RPMI8226 (cell line): ENCODE measurements at regions not wholly inside any gene's neighbourhood (a gene's known extent, or its start where the extent isn't known, plus 50 kb on each side); places are given as distances from the start of the nearest gene placed in this dataset.
"Not testable (repeated sequence)": the region's sequence is repeated elsewhere in the genome, so short reads cannot be mapped to it uniquely, and the experiment has no call there.

Source experiments
- DNase-seq: peaks from one replicate; pipeline ENCODE4 v3.0.0-alpha.2; 2015

DNA sequence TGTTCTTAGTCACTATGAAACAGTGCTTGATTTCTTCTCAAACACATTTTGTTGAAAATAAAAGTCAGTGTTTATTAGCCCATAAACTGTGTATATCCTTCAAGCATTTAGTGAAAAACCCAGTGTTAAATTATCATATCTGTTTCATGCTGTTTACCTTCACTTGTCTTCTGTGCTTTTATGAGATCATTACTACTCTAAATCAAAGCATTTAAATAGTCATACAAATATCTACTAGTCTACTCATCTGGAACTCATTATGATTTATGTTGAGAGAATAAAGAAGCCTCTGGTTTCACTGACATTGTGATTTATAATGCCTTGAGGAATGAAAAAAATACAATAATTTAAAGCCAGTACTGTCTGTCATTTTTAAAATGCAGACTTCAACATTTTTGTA, 366.5 kb downstream of the SLCO4C1 start:
- no peak for DNase-seq

DNA sequence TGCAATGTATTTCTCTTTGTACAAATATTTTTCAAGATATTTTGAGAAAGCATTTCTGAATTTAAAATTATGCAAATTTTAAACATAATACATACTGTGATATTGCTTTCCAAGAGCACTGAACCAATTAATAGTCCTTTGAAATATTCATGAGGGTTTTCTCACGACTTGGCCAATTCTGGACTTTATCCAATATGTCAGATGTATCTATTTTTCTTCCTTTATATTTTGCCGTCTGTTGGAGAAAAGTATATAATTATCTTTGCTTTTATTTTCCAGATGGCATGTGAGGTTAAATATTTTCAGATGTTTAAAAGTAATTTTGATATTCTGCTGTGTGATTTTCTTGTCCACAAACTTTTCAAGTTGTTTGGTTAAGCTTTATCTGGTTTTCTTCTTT, 378.9 kb downstream of the SLCO4C1 start:
- DNase-seq, result no peak

DNA sequence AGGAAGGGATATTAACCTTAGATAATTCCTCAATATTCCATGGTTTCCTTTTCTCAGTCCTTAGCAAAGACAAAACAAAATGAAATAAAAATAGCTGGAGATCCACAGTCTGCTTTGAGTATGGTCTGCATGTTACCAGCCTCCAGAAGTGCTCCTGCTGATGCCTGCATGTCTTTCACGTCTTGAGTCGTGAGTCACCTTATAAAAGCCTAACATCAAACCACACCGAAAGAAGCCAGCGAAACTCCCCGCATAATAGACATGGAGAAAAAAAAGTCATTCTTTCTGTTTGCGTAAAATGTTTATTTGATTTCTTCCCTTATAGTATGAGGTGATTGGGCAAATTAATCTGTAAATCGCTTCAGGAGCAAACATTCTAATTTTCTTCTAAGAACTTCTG, 380.5 kb downstream of the SLCO4C1 start:
- peak; percentile 20 for DNase-seq

DNA sequence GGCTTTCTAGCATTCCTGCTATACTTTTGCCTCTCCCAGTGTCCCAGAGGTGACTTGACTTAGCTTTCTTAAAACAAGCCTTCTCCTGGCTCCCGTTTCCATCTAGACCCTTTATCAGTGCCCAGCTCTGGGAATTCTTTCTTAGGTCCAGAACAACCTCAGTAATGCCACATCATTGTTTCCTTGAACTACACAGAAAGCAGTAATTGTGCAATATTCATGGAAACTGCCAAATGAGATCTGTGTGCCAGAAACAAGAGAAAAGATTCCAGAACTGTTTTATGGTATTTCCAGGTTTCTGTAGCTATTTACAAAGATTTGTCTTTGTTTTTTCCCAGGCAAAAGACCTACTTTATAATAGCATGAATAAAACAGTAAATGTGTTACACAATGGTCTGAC, 391.3 kb downstream of the SLCO4C1 start:
- no peak for DNase-seq

DNA sequence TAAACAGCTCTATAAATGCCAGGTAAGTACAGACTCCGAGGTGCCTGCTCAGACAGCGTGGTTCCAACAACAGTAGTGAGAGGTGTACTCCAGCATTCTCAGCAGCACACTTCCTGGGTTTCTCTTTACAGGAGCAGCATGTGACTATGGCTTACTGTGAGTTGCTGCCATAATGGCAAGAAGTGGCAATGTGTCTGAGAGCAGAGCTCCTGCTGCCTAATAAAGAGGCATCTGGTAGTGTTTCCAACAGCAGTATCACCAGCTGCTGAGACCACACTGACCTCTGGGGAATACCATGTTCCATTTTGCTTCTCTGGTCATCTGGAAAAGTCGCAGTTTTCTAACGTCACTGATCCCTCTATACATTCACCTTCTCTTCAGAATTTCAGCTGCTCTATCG, 398.2 kb downstream of the SLCO4C1 start:
- peak; percentile 41 for DNase-seq

DNA sequence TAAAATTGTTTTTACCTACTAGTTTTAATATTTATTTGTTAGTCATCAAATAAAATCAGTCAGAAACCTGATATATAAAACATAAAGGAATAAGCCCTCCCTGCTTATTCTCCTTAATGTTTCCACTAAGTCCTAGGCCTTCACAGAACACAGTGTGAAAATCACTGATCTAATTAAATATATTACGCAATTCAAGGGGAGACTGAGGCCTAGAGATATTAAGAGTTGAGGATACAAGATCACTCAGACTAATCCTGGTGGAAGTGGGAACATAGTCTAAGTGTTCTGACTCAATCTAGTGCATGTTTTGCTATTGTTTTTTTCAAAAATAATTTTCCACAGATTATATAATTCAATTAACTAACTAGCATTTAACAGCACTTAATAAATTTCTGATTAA, 401.1 kb downstream of the SLCO4C1 start:
- no peak for DNase-seq

DNA sequence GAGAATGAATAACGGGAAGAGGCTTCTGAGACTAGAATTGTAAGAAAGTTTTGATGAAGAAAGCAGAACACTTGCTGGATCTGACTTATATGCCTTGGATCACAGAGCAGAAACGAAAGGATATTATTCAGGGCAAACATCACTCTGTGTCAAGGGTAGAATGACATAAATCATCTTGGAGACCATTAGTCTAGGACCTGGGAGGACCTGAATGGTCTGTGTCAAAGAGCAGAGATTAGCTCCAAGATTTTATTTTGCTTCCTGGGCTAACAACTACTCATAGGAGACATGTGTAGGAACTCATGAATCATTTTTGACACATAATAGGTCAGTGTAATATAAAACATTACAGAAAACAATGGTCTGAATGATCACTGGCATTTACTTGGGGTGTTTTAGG, 417.9 kb downstream of the SLCO4C1 start:
- no peak for DNase-seq

DNA sequence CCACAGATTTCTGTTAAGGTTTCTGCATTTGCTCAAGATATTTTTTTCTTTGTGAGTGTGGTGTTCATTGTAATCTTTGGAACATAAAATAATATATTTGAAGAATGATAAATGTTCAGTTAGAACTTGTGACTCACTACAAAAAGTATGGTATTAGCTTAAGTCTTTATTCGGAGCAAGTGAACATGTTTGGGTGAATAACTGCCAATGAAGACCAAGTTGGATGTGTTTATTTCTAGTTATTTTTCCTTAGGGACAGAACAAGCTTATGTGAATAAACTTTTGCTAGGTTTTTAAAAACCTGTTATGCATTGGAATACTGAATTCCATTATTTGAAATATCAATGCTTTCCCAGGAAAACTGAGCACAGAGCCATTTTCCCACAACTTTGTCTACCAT, 418.6 kb downstream of the SLCO4C1 start:
- no peak for DNase-seq

DNA sequence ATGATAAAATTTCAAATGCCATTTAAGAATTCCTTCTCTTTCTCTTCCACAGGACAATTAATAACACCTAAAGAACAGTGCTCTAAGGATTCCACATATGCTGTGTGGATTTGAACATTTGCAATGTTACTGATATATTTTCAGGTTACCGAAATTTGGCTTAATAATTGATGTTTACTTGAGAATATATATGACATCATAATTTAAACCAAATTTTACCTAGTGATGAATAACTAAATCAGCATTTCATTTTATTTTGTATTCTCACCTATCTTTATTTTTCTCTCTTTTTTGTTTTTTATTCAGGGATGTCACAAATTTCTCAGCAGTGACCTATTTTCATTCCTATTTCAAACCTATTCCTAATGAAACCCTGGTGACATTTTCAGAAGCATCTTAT, 429.6 kb downstream of the SLCO4C1 start:
- DNase-seq, result no peak

DNA sequence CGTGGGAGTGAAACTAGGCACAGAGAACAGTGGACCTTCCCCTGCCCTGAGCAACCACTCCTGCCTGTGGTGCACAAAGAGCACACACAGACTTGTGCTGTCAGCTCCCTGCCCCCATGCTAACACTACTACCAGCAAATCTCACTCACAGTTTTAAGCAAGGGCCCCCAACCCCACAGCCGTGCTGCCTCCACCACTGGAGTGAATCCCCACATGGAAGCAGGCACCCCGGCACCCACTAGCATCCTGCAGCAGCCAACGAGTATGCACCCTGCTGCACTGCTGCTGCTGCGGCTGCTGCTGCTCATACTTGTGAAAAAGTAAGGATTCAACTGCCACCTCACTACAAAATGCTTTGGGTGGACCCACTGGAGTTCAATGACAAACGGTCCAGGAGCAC, 435.5 kb downstream of the SLCO4C1 start:
- DNase-seq, result no peak

DNA sequence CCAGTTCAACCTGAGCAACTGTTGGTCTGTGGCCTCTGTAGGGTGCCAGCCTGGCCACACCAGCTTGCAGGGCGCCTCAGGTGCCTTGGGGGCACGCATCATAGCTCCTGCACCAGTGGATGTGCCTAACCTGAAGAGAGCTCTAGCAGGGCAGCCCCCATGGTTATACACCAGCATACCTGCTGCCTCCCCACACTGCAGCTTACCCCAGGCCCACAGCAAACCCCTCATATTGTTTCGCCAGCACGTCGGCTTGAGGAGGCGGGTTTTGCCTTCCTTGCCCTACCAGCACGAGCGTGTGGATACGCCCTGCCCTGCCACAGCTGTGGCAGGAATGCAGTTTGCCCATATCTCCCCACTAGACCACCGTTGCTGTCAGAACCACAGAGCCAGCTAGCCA, 435.9 kb downstream of the SLCO4C1 start:
- DNase-seq, result no peak

DNA sequence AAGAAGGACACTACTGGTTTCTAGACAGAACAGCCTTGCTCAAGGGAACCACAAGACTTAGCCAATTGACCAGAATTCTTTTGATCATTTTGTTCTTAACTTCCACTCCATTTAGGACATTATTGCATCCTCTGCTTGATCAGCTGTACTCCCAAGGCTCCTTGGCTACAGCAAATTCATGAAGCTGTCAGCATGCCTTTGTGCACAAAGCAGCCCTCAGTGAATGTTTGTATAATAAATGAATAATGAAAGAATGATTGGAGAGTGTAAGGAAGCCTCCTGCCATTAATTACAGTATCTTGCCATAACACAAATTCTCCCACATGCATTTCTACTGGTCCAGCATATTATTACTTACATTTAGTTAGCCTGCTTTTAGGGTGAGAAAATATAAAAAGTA, 449.6 kb downstream of the SLCO4C1 start:
- no peak for DNase-seq

DNA sequence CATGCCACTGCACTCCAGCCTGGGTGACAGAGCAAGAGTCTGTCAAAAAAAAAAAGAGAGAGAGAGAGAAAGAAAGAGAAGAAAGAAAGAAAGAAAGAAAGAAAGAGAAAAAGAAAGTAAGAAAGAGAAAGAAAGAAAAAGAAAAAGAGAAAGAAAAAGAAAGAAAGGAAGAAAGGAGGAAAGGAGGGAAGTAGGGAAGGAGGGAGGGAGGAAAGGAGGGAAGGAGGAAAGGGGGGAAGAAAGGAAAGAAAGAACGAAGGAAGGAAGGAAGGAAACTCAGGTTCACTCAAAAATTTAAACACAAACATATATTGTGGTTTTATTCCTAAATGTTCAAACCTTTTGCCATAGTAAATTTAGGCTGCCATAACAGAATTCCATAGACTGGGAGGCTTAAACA, 453.0 kb downstream of the SLCO4C1 start:
- DNase-seq, result no peak

DNA sequence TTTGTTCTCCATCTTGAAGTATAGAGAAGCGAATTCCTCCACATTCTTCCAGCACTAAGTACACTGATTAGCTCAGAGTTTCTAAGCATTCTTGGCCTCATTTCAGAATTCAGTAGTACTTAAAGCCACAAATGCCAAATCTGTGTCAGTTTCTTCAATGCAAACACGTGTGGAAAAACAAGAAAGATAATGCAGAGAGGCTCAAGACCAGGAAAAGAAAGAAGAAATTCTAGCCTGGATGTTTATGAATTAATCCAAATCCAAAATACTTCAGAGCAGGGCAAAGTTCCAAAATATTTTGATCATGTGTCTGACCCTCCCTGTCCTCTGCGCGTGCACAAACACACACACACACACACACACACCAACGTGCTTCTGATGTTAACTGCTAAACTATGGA, 457.6 kb downstream of the SLCO4C1 start:
- DNase-seq, result no peak

DNA sequence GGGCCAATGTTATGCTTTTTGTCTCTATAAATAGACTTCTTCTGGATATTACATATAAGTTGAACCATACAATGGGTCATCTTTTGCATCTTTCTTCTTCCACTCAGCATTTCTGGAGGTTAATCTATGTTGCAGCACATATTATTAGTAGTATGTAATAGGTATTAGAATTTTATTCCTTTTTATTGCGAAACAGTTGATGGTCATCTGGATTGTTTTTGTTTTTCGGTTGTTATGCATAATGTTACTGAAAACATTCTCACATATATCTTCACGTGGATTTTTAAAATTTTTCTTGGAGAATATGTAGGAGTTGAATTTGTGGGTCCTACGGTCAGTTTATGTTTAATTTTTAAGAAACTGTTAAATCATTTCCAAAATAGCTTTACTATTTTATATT, 466.8 kb downstream of the SLCO4C1 start:
- no peak for DNase-seq

DNA sequence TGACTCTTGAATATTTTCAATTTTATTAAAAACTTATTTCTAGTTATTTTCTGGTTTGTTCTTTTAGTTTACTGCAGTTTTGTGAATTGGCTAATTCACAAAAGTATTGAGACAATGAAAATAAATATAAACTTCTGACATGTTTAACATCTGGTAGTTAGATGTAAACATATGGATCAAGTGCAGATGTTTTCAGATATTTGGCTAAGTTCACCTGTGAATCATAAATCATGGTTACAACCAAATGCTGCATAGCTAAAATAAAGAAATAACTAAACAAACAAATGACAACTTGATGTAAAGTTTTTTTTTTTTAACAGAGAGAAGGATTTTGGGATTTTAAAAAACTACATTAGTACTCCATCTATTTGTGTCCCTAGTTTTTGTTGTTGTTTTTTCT, 484.6 kb downstream of the SLCO4C1 start:
- DNase-seq, result no peak

DNA sequence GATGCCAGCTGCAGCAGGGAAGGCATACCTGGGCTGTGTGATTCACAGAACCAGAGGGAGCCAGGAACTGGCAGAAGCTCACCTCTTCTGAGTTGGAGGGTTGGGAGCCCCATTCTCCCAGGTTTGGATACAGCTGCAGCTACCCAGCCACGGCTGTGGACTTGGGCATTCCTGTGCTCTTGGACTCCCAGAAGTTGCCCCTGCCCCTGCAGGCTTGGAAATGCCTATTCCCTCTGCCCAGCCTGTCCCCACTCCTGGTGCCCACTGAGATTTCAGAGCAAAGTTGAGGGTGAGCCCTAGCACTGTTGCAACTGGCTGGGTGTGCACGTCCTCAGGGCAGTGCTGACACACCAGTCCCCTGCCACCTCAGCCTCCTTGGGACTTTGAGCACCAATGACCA, 489.7 kb downstream of the SLCO4C1 start:
- DNase-seq, result no peak

DNA sequence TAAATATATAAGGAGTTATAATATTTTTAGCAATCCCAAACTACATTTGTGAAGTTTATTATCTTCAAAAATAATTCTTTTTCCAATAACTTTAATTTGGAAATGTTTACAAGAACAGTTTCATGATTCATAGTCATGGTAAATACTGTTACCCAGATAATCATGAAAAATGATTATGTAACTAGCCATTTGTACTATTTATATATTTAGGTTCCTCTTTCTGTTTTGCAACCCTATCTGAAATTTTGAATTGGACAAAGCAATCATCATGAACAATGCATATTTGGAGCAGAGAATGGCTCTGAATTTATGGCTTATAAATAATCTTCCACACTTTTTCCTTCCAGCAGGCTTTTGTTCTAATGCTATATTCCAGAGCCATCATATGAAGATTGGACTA, 499.7 kb downstream of the SLCO4C1 start:
- no peak for DNase-seq

DNA sequence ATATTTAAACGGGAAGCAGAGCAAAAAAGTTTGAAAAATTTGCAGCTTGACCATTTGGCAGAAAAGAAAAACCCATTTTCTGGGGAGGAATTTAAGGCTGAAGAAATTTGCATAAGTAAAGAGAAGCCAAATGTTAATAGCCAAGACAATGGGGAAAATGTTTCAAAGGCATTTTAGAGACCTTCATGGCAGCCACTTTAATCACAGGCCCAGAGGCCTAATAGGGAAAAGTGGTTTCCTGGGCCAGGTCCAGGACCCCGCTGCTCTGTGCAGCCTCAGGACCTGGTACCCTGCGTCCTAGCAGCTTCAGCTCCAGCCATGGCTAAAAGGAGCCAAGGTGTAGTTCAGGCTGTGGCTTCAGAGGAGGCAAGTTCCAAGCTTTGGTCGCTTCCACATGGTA, 507.3 kb downstream of the SLCO4C1 start:
- DNase-seq, result no peak

DNA sequence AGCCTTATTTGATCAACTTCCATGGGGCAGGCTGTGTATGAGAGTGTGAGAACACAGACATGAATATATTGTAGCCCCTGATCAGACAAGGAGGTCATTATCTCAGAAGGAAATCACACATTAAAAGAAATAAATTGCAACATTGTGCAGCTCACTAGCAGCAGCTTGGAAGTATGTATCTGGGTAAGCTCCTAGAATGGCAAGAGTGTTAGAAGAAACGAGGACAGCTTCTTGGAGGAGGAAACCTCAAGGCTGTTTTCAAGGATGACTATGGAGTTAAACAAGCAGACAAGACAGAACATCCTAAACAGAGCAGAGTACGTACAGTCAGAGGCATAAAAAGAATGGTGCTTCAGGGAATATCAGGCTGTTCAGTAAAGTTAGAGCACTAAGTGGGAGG, 511.0 kb downstream of the SLCO4C1 start:
- no peak for DNase-seq

DNA sequence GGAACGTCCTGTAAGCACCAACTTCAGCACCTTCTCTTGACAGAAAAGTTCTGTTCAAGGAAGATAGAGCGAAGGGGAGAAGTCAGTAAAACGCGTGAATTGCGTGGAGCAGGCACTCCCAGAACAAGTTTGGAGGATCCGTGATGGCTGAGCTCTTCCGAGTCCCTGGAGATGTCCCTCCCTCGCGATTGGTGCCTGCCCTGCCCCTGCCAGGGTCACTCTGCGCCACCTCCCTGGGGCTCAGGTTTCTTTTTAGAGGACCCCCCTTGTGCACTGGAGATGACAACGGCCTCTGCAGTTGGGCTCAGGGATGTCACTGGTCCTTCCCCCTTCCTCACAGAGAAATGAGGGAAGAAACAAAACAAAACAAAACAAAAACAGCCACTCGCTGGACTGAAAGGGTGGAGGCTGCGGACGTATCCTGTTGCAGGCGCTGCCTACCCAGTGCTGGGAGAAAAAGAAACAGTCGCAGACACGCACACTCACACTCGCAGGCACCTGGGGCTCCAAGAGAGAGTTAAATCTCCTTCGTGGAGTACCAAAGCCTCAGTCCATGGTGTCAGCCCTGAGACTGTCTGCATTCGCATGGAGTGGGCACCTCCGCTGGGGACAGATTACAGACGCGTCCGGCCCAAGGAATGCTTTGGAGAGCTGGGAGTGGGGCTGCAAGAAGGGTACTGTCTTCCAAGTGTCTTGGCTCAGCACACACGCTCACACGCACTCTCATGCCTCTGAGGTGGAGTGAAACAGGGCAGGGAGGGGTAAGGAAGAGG, 512.7 kb downstream of the SLCO4C1 start:
- no peak for DNase-seq

DNA sequence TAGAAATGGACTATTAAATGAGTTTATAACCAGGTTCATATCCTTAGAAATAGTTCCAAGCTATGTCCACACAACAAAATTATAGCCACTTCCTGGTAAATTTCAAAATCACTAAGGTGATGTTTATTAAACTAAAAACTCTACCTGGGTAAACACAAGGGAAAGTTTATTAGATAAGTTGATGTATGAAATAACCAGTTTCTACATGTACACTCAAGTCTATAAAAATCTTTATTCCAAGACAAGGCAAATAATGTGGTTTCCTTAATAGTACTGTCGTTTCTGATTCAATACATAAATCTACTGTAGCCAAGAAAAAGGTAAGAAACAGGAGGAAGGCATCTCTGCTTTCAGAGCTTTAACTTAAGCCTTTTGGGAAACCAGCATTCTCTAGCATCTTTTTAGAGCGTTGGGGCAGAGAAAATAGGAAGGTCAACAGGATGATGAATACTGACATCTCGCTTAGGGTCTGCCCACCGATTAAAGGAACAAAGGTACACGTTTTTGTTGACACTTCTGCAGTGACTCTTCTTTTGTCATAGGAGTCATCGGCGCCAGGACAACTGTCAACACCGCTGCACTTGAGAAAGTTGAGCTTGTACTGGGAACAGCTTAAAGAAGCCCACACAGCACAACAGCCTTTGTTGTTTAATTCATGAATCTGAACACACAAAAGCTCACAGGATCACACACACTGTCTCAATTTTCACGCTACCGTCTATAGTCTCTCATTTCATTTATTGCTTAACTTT, 513.6 kb downstream of the SLCO4C1 start:
- DNase-seq, result no peak

DNA sequence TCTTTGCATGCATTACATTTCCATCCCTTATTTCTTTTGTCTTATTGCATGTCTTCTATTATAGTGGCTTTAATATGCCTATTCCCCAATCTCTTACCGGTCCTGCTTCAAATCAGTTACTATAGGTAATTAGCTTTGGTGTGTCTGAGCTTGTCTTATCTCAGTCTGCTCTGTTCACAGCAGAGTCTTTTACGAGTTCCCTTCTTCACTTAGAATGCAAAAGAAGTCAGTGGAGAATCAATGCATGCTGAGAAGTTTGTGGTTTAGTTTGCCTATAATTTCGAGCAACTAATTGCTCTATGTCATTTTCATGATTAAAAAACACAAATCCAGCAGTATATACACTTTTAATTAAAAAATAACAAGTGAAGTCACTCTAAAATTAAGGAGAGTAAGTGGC, 545.0 kb downstream of the SLCO4C1 start:
- no peak for DNase-seq

DNA sequence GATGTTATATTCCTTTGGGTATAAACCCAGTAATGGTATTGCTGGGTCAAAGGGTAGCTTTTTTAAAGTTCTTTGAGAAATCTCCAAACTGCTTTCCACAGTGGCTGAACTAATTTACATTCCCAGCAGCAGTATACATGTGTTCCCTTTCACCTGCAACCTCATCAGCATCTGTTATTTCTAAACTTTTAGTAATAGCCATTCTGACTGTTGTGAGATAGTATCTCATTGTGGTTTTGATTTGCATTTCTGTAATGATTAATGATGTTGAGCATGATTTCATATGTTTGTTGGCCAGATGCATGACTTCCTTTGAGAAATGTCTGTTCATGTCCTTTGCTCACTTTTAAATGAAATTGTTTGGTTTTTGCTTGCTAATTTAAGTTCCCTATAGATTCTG, 553.1 kb downstream of the SLCO4C1 start:
- DNase-seq, result not testable (repeated sequence)

DNA sequence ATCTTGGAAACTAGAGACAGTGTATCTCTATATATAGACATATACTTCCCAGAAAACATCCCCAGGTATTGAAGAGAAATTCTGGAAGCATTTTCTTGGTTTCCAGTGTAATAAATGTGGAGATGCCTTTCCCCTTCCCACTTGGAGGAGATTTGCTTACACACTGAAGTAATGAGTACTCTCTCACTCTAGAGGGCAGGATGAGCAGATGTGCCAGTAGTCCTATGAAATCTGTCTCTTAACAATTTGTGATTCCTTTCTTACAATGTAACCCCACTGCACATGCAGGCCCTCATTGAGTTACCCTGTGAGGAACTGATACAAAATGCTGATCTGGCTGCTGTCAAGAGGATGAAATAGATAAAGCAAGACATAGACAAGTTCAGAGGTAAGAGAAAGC, 567.2 kb downstream of the SLCO4C1 start:
- DNase-seq, result peak; percentile 7
